B cell (primary cell): ENCODE measurements at regions not wholly inside any gene's neighbourhood (a gene's known extent, or its start where the extent isn't known, plus 50 kb on each side); places are given as distances from the start of the nearest gene placed in this dataset.

Source experiments
- EZH2 ChIP-seq: IDR thresholded peaks from 2 replicates; pipeline ENCODE4 v1.6.1; 2012; ENCODE audit warnings: borderline replicate concordance, low read depth, mild to moderate bottlenecking, moderate library complexity, low read length; ENCODE audit not compliant: insufficient read depth, poor library complexity, severe bottlenecking
- TF ChIP-seq, protein P1 (sequence below): fragments of 200-600 bp; IDR thresholded peaks from one replicate; pipeline ENCODE4 v1.8.0; 2022; ENCODE audit warnings: antibody characterized with exemption, mild to moderate bottlenecking

DNA sequence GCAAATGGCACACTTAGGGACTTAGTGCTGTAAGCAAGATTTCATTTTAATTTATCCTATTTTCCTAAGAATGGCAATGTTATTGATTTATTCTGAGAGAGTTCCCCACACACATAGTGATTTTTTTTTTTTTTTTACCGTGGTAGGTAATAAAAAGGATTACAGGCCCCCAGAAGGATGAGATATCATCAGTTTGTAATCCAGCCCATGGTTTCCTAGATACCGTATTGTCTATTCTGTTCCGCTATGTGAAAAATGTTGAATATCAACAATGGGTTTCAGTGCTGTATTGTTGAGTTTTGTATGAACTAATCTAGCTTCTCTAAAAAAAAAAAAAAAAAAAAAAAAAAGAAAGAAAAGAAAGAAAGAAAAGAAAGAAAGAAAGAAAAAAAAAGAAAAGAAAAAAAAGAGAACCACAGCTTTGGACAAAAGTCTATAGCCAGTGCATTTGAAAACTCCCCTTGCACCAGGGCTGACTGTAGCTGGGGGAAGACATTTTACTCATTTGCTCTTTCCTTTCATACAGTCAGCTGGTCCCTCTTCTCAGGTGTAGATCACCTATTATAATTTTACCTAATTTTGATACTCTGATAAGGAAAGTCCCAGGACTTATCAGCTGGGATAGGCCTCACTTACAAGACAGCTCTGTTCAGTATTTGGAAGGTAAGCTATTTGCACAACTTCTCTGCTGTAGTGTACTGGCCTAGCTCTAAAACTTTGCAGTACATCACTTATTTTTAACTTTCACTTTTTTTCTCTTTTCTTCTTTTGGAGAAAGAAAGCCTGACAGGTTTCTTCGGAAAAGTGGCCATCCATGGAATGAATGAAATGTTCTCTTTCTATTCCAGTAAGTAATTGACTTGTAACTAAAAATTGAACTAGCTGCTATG, 101.4 kb upstream of the SOX2 start:
- TF ChIP-seq, protein P1, sequence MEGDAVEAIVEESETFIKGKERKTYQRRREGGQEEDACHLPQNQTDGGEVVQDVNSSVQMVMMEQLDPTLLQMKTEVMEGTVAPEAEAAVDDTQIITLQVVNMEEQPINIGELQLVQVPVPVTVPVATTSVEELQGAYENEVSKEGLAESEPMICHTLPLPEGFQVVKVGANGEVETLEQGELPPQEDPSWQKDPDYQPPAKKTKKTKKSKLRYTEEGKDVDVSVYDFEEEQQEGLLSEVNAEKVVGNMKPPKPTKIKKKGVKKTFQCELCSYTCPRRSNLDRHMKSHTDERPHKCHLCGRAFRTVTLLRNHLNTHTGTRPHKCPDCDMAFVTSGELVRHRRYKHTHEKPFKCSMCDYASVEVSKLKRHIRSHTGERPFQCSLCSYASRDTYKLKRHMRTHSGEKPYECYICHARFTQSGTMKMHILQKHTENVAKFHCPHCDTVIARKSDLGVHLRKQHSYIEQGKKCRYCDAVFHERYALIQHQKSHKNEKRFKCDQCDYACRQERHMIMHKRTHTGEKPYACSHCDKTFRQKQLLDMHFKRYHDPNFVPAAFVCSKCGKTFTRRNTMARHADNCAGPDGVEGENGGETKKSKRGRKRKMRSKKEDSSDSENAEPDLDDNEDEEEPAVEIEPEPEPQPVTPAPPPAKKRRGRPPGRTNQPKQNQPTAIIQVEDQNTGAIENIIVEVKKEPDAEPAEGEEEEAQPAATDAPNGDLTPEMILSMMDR = no peak
- no peak for TF ChIP-seq EZH2
